ENCODE measurements at regions not wholly inside any gene's neighbourhood (a gene's known extent, or its start where the extent isn't known, plus 50 kb on each side); places are given as distances from the start of the nearest gene placed in this dataset.
"Not testable (repeated sequence)": the region's sequence is repeated elsewhere in the genome, so short reads cannot be mapped to it uniquely, and the experiment has no call there.

DNA sequence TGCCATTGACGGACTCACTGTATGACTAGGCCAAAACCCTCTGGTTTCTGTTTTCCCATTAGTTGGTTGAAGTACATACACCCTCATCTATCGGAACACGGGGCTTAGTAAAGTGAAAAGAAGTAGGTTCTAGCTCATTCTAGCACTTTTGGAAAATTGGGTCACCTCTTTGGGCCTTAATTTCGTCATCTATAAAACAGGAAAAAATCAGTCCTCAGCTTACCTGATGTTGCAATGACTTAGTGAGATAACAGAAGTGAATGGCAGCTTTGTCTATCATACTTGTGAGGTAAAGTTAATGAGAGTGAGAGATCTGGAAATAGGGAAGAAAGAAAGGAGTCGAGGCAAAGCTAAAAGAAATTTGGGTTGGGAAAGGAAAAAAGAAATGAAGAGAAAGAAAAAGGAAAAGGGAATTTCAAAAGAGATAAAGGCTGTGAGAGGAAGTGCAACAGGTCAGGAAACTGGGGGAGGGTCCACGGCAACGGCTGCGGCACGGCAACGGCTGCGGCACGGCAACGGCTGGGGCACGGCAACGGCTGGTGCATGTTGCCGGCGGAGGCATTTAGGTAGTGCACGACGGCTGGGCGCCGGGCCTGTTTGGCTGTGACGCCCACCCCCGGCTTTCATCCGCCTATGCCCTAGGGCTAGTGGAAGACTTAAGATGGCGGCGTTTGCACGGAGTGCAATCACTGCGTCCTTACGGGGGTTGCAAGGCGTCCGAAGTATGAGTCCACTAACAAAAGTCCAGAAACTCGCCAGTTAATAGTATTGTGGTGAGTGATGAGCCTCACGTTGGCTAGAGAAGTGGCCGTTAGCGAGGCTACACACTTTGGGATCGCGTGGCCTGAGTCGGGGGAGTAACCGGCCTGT is 91.4 kb upstream of the XIST start:
- DNase-seq (ENCODE audit: low read depth) = peak; percentile 67

DNA sequence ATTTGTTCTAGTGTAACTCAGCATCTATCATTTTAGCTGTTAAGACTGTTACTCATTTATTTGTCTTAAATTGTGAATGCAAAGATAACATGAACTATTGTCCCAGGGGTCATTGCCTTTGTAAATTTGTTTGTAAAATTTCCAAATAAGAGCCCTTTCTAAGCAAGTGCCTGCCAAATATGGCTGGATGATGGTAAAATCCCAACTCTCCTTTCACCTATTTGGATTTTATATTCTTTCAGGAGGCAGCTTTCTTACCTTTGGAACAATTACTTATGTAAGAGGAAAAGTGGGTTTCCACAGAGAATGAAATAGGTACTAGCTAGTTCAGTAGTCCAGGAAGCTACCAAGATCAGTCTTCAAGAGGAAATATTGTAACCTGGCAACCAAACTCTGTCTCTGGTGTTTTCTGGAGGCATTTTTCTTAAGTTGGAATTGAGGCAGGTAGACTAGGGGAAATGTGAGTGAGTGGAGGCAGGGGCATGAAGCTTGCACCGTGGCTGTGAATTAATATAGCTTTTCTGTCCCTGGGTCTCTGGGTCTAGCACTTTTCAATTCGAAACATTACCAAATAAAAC is 88.5 kb upstream of the XIST start:
- no peak for DNase-seq (ENCODE audit: low read depth)

DNA sequence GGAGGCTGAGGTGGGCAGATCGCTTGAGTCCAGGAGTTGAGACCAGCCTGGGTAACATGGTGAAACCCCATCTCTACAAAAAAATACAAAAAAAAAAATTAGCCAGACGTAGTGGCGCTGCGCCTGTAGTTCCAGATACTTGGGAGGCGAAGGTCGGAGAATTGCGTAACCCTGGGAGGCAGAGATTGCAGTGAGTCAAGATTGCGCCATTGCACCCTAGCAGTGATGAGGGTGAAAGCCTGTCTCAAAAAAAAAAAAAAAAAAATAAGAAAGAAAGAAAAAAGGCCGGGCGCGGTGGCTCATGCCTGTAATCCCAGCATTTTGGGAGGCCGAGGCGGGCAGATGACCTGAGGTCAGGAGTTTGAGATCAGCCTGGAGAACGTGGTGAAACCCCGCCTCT is 85.3 kb upstream of the XIST start:
- DNase-seq (ENCODE audit: low read depth) = not testable (repeated sequence)

DNA sequence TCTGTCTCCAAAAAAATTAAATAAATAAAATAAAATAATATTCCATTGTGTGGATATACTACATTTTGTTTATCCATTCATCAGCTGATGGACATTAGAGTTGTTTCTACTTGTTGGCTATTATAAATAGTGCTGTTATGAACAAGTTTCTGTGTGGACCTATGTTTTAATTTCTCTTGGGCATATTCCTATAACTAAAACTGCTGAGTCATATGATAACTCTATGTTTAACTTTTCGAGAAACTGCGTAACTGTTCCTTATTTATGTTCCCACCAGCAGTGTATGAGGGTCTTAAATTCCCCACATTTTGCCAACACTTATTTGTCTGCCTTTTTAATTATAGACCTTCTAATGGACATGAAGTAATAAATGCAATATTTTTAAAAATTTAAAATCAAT is 80.0 kb upstream of the XIST start:
- no peak for DNase-seq (ENCODE audit: low read depth)

DNA sequence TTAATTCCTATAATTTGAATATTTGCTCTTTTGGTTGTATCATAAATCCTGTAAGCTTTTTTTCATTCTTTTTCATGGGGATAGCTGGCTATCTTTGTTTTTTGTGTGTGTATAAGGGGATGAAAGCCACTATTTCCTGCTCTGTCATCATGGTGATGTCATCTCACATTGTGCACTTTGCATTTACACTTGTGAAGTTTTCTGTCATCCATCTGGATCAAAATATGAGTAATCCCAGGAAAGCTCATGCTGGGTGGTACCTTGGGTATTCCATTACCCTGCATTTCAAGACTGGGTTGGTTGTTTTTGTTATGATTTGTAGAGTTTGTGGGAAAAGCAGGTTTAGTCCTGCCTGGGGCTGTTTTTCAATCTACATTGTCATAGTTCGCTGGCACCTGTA is 77.8 kb upstream of the XIST start:
- DNase-seq (ENCODE audit: low read depth) = no peak

DNA sequence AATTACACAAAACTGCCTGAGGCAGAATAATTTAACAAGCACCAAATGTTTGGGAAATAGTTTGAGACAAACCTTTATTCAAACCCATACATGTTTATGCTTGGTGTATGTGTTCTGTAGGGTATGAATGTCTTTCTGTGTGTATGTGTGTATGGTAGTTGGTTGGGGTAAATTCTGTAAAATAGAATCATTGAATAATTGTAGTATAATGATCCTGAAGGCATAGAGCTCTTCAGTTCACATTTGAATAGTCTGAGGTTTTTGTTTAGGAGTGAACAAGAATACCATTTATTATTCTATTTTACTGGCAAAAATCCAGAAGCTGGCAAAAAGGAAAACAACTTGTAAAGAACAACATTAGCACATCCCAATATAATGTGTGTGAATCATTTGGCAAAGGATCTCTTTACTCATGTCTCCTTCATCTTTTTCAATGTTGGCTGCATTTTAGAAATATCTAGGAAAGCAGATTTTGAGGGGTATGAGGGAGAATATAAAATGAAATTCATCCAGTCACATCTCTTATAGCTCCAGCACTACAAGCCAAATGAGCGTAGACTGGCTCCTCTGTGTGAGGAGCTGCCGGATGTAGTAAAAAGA is 70.4 kb upstream of the XIST start:
- no peak for DNase-seq (ENCODE audit: low read depth)

DNA sequence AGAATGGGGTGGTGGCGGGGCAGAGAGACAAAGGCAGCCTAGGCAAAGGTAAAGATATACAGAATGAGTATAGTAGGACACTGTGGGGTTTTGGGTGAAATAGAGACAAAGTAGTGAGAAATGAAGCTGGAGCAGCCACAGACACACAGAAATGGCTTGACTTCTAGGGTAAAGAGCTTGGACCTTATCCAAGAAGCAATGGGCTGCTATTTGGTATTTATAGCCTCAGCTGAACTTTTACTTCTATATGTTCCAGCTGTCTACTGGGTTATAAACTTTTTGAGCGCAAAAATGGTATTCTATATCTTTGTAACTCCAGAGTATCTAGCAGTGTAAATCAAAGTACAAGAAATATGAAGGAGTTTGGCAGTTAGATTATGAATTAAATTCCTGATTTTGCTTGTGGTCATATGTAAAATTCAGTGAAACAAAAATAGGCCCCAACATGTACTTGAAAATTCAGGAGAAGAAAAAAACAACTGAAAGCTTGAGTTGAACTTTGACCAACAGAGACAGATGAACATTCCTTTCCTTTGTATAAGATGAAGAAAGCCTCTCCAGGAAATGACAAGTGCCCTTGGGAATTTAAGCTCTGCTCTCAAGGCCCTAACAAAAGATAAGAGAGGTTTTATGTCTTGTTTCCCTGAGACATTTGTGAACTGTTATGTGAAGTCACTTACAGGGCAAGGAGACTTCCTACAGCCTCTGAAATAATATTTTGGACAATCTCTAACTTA is 64.6 kb upstream of the XIST start:
- DNase-seq (ENCODE audit: low read depth) = no peak

DNA sequence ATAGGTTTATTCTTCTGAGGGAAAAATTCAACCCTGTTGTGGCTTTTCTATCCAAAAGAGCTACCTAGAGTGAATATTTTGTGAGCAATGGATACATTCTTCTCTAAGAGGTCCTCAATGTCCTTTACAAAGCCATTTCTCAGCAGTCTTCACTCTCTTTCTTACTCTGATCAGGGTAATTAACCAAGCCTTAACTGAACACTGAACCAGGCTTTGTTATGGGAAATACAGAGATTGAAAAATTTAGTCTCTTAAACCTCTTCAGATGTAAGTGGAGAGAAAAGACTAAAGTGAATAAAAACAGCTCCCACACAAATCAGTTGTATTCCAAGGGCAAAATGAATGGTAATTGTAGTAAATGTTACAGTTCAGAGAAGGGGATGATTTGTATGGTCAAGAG is 64.0 kb upstream of the XIST start:
- no peak for DNase-seq (ENCODE audit: low read depth)

DNA sequence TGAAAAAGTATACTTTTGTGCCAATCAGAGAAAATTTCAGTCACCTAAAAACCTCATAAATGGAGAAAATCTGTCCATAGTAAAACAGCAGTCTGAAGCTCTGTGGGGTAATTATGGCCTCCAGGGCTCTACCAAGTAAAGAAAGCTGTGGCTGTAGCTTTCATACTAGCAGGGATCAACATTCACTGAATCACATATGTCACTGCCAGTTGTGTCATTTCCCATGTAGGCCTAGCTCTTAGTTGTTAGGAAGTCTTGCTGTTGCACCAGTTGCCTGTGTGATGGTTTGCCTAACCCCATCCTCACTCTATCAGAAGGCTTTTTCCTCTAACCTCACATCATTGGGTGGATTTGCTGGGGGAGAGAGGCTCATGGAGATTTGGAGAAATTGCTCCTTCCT is 62.3 kb upstream of the XIST start:
- DNase-seq (ENCODE audit: low read depth) = not testable (repeated sequence)

DNA sequence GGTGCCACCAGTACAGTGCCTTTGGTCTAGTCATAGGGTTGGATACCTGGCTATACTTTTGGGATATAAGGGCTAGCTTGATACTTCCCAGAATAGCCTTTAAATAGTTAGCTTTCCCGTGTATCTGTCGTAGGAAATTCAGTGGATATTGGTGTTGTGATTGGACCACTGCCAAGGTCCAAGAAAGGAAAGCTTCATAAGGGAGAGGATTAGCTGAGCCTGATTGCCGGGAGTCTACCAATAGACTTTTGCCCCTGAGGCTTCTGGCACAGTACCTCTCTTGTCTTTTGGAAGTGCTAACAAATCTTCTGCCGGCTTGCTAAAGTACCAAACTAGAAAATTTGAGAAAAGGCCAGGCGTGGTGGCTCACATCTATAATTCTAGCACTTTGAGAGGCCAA is 61.1 kb upstream of the XIST start:
- DNase-seq (ENCODE audit: low read depth) = no peak

DNA sequence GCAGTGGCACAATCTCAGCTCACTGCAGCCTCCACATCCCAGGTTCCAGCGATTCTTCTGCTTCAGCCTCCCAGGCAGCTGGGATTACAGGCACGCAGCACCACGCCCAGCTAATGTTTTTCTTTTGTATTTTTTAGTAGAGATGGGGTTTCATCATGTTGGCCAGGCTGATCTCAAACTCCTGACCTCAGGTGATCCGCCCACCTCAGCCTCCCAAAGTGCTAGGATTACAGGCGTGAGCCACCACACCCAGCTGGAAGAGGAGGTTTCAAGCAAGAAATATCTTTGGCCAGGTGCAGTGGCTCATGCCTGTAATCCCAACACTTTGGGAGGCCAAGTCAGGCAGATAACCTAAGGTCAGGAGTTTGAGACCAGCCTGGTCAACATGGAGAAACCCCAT is 59.4 kb upstream of the XIST start:
- DNase-seq (ENCODE audit: low read depth) = not testable (repeated sequence)

DNA sequence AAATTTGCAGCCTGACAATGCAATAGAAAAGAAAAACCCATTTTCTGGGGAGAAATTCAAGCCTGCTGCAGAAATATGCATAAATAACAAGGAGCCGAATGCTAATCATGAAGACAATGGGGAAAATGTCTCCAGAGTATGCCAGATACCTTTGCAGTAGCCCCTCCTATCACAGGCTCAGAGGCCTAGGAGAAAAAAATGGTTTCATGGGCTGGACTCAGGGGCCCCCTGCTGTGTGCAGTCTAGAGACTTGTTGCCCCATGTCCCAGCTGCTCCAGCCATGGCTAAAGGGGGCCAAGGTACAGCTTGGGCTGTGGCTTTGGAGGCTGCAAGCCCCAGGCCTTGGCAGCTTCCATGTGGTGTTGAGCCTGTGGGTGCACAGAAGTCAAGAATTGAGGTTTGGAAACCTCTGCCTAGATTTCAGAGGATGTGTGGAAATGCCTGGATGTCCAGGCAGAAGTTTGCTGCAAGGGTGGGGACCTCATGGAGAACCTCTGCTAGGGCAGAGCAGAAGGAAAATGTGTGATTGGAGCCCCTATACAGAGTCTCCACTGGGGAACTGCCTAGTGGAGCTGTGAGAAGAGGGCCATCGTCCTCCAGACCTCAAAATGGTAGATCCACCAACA is 53.3 kb upstream of the XIST start:
- DNase-seq (ENCODE audit: low read depth) = not testable (repeated sequence)

DNA sequence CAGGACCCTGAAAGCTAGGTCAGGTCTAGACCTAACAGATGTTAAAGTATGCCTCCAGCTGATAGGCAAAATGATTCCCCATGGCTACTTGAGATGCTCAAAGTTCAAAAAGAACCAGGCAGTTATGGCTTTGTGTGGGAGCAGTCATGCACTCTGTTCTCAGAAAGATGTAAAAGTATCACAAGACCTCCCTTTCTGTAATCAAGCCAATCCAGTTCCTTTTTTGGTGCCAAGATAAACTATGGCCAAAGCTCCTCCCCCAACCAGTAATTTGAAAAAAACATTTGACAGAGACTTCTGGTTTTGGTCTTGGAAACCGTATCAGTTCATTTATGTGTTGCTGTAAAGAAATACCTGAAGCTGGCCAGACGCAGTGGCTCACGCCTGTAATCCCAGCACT is 51.4 kb upstream of the XIST start:
- DNase-seq (ENCODE audit: low read depth) = no peak
